ENCODE measurements at regions not wholly inside any gene's neighbourhood (a gene's known extent, or its start where the extent isn't known, plus 50 kb on each side); places are given as distances from the start of the nearest gene placed in this dataset.

- ATAC-seq (no peak), DNase-seq (ENCODE audit: low read depth, low spot score) (no peak), FAIRE-seq (no peak)
- no peak overlapping the region for H3K27ac ChIP-seq (ENCODE audit: control insufficient read depth, insufficient read depth)
- no peak overlapping the region for H3K4me3 ChIP-seq
- H3K9ac ChIP-seq (ENCODE audit: control insufficient read depth, insufficient read depth, low read length) = no peak overlapping the region
- no peaks in the 10 kb centered on the region for H4K20me1 ChIP-seq (ENCODE audit: control insufficient read depth, insufficient read depth)
- no TSS peak for BruUV-seq (replicated peaks)
- H3K36me3 ChIP-seq (ENCODE audit: control insufficient read depth in 2 of 2, insufficient read depth in 2 of 2, low read length in 1 of 2) = no peaks in the 10 kb centered on the region
- H3K4me2 ChIP-seq (ENCODE audit: control insufficient read depth, insufficient read depth) = no peak overlapping the region
- H2AFZ ChIP-seq (ENCODE audit: control insufficient read depth, low read depth, low read length) = no peak overlapping the region
- WGBS (ENCODE audit: insufficient coverage, insufficient replicate concordance, low lambda C conversion rate, missing lambda C conversion rate) = 6% methylated on average over 5 of the region's 5 CpGs
- ChIA-PET POLR2A (no interaction called here), CTCF (no interaction called here), RAD21 (ENCODE audit: unreplicated experiment) (no interaction called here), SMC1A (ENCODE audit: uncharacterized antibody, unreplicated experiment) (no interaction called here)
- intact Hi-C loops (cut with micrococcal nuclease; ENCODE audit: unreplicated experiment) (no loop called here), in situ Hi-C loops (cut with MboI) (no loop called here)
- no peaks in the 10 kb centered on the region for H3K9me3 ChIP-seq (replicated peaks; ENCODE audit: control insufficient read depth, insufficient read depth, low read length)
- no peaks in the 10 kb centered on the region for H3K4me1 ChIP-seq (ENCODE audit: control insufficient read depth, insufficient read depth, low read length)
- no peaks in the 10 kb centered on the region; a peak in 1 of 4 replicates for H3K27me3 ChIP-seq (replicated peaks in 1 of 2; ENCODE audit: control insufficient read depth in 2 of 2, insufficient read depth in 2 of 2, low read length in 1 of 2)
- no peak for TF ChIP-seq CBX3 (IDR thresholded peaks at IDR 0.05; ENCODE audit: borderline replicate concordance, low read depth)
- no peak for TF ChIP-seq NBN (IDR thresholded peaks at IDR 0.05)
- no peak for TF ChIP-seq SMAD1 (IDR thresholded peaks at IDR 0.05; ENCODE audit: low read depth, partially characterized antibody)
- no peak for TF ChIP-seq RUNX3 (IDR thresholded peaks at IDR 0.05; ENCODE audit: low read length)
- no peak for TF ChIP-seq NKRF (conservative IDR thresholded peaks at IDR 0.05)
- TF ChIP-seq SREBF1 (IDR thresholded peaks at IDR 0.05; ENCODE audit: low read length) = no peak
- TF ChIP-seq ZNF207 (IDR thresholded peaks at IDR 0.05; ENCODE audit: borderline replicate concordance) = no peak
- H3K79me2 ChIP-seq (ENCODE audit: control insufficient read depth, insufficient read depth, low read length) = no peaks in the 10 kb centered on the region
These were observed 265.1 kb upstream of the MVB12B start for GRCh38 chr9:126061575-126061974.

Data from GM12878 (cell line).